Stimulated activated naive CD8-positive, alpha-beta T cell treated with anti-CD3 and anti-CD28 coated beads, Interleukin-15, Interleukin-2, amounts not matched to agents 100 U/mL and 50 U/mL, for 24 hours (primary cell): ENCODE measurements at regions not wholly inside any gene's neighbourhood (a gene's known extent, or its start where the extent isn't known, plus 50 kb on each side); places are given as distances from the start of the nearest gene placed in this dataset.

Experiments
- ATAC-seq: fragments of 150-1000 bp; cut with Tn5 transposase; one replicate; pipeline ENCODE4 v1.10.0; 2021
- DNase-seq: peaks from one replicate; pipeline ENCODE4 v3.0.0; 2021

DNA sequence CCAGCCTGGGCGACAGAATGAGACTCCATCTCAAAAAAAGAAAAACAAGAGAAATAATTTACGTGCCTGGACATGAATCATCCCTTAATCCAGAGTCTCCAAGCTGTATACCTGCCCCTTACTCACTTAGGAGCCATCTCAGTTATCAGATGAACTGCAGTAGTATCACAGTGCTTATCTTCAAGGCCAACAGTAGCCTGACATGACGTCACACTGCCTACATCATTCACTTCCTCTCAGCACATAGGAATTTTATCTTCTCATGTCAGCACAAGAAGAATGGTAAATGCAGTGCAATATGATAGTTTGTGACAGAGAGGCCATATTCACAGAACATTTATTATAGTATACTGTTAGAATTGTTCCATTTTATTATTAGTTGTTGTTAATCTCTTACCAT is 216.6 kb downstream of the SS18 start:
- DNase-seq (no peak), ATAC-seq (no peak)

GRCh38 chr18:25866331-25866730 is 224.1 kb downstream of the SS18 start:
- ATAC-seq (no peak), DNase-seq (no peak)

DNA sequence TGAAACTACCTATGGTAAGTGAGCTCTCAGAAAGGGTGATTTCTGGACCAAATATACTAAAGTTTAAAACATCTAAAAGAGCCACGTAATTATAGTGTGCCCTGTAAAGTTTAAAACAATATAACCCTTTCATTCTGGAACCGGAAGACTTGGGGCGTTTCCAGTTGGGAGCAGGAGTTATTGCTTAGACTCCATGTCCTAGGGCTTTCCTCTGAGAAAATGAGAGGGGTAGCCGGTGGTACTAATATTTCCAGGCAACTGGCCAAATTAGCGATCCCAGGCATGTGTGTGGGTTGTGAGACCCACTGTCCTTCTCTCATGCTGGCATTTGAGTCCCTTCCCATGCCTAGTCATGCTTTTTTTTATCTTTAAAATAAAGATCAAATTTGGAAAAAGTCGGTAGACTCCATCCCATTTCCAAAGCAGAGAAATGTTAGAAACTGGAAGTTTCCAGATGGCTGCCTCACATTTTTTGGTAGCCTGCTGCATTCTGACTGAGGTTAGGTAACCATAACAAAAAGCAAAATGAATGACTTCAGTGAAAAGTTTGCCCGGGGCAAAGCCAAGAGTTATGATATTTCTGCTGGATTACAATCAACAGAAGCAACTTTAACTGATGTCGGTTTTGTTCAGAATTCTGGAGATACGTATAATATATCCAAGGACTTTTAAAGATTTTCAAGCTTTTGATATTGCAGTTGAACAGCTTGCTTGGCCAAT is 227.4 kb downstream of the SS18 start:
- DNase-seq (no peak), ATAC-seq (no peak)

GRCh38 chr18:25853691-25854433 is 236.6 kb downstream of the SS18 start:
- ATAC-seq: no peak
- no peak for DNase-seq

GRCh38 chr18:25843791-25844190 is 246.6 kb downstream of the SS18 start:
- ATAC-seq (no peak), DNase-seq (no peak)

- no peak for DNase-seq
- no peak for ATAC-seq
These were observed 247.7 kb downstream of the SS18 start for GRCh38 chr18:25842665-25843064.

- ATAC-seq: no peak
- DNase-seq: no peak
These were observed 256.4 kb downstream of the SS18 start for GRCh38 chr18:25834061-25834460.

GRCh38 chr18:25832001-25832604 is 258.3 kb downstream of the SS18 start:
- ATAC-seq (no peak), DNase-seq (peak; percentile 34)

- ATAC-seq: no peak
- DNase-seq: no peak
These were observed 259.1 kb downstream of the SS18 start for GRCh38 chr18:25831301-25831701.

DNA sequence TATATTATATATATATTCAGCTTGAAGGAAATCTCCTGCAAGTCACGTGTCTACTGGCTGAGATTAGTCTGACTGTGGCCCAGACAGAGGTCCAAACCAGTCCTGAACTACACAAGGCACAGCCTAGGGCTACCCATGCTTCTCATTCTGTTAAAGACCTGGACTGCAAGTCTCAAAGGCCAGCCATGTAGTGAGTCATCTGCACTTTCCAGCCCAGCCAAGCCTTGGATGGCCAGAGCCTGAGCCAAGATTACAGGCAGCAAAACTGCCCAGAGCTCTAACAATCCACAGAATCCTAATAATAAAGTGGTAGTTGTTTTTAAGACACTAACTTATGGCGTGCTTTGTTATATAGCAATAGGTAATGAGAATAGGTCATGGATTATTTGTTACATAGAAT is 259.6 kb downstream of the SS18 start:
- ATAC-seq (no peak), DNase-seq (no peak)

- no peak for ATAC-seq
- no peak for DNase-seq
These were observed 262.4 kb downstream of the SS18 start for GRCh38 chr18:25827961-25828561.

- DNase-seq (no peak), ATAC-seq (no peak)
These were observed 263.2 kb downstream of the SS18 start for GRCh38 chr18:25827228-25827627.

DNA sequence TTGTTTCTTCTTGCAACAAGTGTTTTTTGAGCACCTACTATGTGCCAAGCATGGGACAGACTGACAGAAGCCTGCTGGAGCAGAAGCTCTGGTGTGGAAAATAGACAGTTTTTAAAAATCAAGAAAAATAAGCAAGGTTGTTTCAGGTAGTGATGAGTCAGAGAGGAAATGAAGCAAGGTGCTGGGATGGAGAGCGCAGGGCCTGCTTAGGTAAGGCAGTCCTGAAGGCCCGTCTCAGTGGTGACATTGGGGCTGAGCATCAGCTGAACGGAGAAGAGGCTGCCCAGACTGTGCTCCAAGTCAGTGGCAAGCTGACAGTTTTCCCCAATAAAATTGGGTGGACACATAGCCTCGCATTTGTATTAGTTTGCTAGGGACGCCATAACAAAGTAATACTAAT is 263.6 kb downstream of the SS18 start:
- DNase-seq (no peak), ATAC-seq (no peak)

DNA sequence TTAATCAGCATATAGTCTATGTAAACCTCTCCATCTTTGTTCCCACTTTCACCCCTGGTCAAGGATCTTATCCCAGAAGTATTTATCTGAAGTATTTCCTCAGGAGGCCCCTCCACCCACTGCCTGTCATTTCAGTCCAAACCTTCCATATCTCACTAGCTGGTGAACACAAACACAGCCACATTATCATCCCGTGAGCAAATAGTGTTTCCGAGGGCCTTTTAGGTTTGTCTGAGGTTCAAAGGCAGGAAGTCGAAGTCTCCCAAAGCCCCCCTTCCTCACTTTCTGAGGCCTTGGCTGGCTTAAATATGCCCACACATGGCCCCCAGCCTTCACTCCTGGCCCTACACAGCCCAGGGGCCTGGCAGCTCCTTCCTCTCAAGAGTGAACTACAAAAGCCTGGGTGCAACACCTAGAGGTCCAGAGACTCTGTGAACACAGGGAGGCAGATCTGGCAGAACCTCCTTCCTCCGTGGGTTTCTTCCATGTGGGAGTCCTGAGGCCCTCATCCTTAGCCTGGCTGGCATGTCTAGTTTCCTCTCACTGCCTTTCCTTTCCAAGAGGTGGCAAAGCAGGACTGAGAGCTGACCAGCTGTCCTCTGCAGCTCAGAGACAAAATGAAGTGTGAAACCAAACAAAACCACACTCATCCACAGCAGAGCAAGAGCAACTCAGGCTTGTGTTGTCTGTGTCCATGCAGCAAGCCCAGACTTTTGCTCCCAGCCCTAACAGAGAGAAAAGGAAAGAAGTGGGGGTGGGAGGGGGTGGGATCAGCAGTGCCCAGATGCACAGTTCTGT is 264.2 kb downstream of the SS18 start:
- ATAC-seq (no peak), DNase-seq (no peak)

GRCh38 chr18:25825056-25825455 is 265.4 kb downstream of the SS18 start:
- ATAC-seq: no peak
- no peak for DNase-seq

DNA sequence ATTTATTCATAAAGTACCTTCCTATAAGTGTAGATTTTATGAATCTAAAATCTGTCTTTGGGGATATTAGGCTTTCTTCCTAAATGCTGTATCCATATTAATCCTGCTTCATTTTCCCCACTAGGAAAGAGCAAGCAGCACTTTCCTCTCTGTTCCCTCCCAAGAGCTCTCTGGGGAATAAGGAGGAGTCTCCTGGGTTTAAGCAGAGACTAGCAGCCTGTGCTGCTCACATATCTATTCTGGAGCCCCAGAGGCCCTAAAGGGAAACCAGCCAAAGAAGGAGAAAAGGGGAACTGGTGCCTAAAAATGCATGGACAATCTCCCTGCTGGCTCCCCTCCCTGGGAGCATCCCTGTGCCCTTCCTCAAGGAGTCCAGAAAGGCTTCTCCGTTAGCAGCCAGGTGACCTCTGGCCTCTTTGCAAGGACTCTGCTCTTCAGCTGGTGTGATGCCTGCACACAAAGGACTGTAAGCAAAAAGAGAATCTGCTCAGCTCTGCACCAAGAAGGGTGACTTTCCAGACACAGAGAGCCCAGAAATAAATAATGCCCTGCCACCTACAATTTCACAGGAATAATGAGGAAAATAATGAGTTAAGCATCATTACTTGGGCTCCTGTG is 270.6 kb downstream of the SS18 start:
- no peak for DNase-seq
- ATAC-seq: no peak

- ATAC-seq: no peak
- DNase-seq: no peak
These were observed 271.9 kb downstream of the SS18 start for GRCh38 chr18:25818505-25818904.

DNA sequence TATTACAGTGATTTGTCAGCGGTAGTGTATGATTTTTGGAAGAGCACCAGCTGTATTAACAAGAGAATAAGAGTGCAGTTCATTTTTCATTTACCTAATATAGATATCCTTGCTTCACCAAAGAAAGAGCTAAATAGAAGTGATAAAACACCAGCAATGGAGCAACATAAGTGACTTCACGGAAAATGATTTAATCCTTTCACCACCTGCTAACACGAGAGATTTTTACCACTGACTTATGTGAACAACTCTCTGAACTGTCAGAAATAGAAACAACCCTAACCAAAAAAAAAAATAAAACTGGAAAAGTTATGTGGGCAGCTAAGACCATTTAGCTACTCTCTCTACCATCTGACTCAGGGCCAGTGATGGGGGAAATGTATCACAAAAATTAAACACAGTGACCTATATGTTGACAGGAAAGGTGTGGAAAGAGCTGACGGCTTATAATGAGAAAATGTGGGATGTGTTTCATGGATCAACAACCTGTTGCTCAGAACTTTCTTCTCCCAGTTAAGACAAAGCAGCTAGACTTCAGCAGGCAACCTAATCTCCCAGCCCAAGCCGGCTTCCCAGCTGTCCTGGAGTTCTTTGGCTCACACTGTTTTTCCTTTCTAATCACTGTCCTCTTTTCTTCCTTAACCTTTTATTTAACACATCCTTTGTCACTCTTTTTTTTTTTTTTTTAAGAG is 272.7 kb downstream of the SS18 start:
- ATAC-seq (no peak), DNase-seq (no peak)

DNA sequence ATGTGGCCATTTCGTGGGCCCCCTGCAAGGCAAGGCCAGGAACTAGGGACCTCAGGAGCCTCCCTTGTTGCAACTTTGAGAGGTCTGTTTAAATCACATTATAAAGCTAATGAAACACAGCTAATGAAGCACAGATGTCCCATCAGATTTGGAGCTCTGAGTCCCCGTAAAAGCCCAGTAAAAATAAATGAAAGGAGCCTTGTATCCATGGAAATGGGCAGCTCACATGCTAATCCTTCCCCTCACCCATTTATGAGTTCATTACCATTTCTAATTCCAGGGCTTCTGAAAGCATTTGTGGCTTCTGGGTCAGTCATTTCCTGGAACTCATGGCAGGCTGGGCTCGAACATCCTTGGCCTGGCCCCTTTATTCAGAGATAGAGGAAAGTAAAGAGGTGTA is 274.8 kb downstream of the SS18 start:
- ATAC-seq: no peak
- DNase-seq: no peak

DNA sequence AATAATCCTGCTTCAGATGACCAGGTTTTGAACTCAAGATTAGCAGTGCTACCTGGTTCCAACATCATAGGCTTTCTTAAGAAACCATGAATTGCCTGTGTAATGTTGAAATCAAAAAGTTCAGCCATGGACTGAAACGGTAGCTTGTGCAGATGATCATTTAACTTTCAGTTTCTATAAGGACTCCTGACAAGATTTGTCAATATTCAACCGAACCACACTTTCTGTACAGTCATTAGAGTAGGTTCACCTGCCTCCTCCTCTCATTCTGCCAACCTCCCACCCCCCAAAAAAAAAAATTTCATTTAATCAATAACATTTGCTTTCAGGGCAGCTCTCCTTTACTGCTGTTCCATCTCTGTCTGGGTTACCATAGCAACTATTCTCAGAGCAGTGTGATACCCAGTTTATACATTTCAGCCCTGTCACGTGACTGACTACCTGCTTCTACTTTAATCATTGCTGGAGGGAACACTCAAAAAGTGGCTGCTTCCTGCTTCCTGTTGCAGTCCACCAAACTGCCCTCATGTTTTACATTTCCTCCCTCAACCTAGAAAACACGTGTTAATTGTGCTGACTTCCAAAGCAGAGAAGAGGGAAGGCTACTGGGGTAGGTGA is 275.5 kb downstream of the SS18 start:
- DNase-seq (no peak), ATAC-seq (no peak)

DNA sequence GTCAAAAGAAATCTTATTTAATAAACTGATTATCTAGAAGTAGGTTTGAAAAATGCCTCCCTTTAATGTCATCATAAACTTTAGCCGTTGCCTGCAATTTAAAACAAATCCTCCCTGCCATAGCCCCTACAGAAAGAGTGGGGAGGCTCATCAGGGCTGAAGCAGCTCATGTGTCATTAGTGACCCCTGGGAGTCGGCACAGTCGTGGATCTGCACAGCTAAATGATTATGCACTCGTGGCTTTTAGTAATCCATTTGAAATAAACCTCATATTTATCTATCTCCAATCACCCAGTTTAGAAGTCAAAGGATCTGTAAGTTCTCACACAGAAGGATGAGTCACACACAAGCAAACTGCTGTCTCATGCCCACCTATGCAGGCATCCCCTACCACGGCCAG is 277.3 kb downstream of the SS18 start:
- DNase-seq (no peak), ATAC-seq (no peak)
